Calu3 (cell line): ENCODE measurements at regions not wholly inside any gene's neighbourhood (a gene's known extent, or its start where the extent isn't known, plus 50 kb on each side); places are given as distances from the start of the nearest gene placed in this dataset.

ENCODE experiments used
- BruUV-seq: library from RNA; stranded (reverse); fragments of 400-500 nt; replicated peaks from 2 replicates; lab custom pipeline; 2021; lab: Mats Ljungman, UMichigan
- CTCF ChIA-PET: fragments of 300-600 bp; sonication (Branson Sonifier 250); formaldehyde crosslinking; loops from one replicate; lab custom pipeline; 2022; ENCODE audit warnings: antibody characterized with exemption; lab: Charles Lee
- DNase-seq: peaks from one replicate; pipeline ENCODE4 v3.0.0; 2022
- H3K27ac Mint-ChIP-seq: one replicate; pipeline ENCODE4 v1.8.0; 2022; ENCODE audit warnings: mixed read lengths; ENCODE audit not compliant: unreplicated experiment
- H3K27me3 Mint-ChIP-seq: one replicate; pipeline ENCODE4 v1.8.0; 2022; ENCODE audit warnings: mixed read lengths; ENCODE audit not compliant: unreplicated experiment
- H3K36me3 Mint-ChIP-seq: one replicate; pipeline ENCODE4 v1.8.0; 2022; ENCODE audit warnings: mild to moderate bottlenecking, moderate library complexity, mixed read lengths; ENCODE audit not compliant: insufficient read depth, unreplicated experiment
- H3K4me1 Mint-ChIP-seq: one replicate; pipeline ENCODE4 v1.8.0; 2022; ENCODE audit warnings: mild to moderate bottlenecking, low read depth, mixed read lengths; ENCODE audit not compliant: unreplicated experiment
- H3K4me3 Mint-ChIP-seq: one replicate; pipeline ENCODE4 v1.8.0; 2022; ENCODE audit warnings: mild to moderate bottlenecking, low read depth, moderate library complexity, mixed read lengths; ENCODE audit not compliant: unreplicated experiment
- H3K9me3 Mint-ChIP-seq: one replicate; pipeline ENCODE4 v1.8.0; 2022; ENCODE audit warnings: low read depth, mixed read lengths; ENCODE audit not compliant: unreplicated experiment
- CTCF ChIP-seq: fragments of 200-600 bp; IDR thresholded peaks from one replicate; pipeline ENCODE4 v1.8.0; 2022; ENCODE audit warnings: antibody characterized with exemption; ENCODE audit not compliant: unreplicated experiment
- intact Hi-C: fragments of 100-400 bp; cut with micrococcal nuclease; formaldehyde crosslinking; loops from one replicate; pipeline ENCODE4 v1.10.0; 2022; ENCODE audit not compliant: unreplicated experiment

GRCh38 chr9:111726949-111727348 is 65.5 kb downstream of the GNG10 start:
- no TSS peak for BruUV-seq
- intact Hi-C loops: loop anchor here (10.0 kb wide), 1 partner anchor 92 kb away; the partner anchor contains the start of gene DNAJC25
- TF ChIP-seq CTCF: no peak
- Mint-ChIP-seq H3K27ac (no peak overlapping the region), H3K27me3 (no peaks in the 10 kb centered on the region), H3K9me3 (no peaks in the 10 kb centered on the region), H3K36me3 (peaks cover 6% of the 10 kb centered on the region), H3K4me3 (no peak overlapping the region), H3K4me1 (peaks cover 19% of the 10 kb centered on the region)
- no peak for DNase-seq
- CTCF ChIA-PET: no interaction called here

- no peak overlapping the region for H3K27ac Mint-ChIP-seq
- intact Hi-C loops: loop anchor here (10.0 kb wide), 1 partner anchor 85 kb away; the partner anchor contains the start of gene DNAJC25
- BruUV-seq: no TSS peak
- H3K36me3 Mint-ChIP-seq: no peaks in the 10 kb centered on the region
- peaks cover 20% of the 10 kb centered on the region for H3K4me1 Mint-ChIP-seq
- TF ChIP-seq CTCF: no peak
- H3K27me3 Mint-ChIP-seq: no peaks in the 10 kb centered on the region
- no peaks in the 10 kb centered on the region for H3K9me3 Mint-ChIP-seq
- CTCF ChIA-PET: no interaction called here
- DNase-seq: no peak
- H3K4me3 Mint-ChIP-seq: no peak overlapping the region
These were observed 58.8 kb downstream of the GNG10 start for GRCh38 chr9:111720174-111720573.
